HG03342 (cell line): ENCODE measurements at regions not wholly inside any gene's neighbourhood (a gene's known extent, or its start where the extent isn't known, plus 50 kb on each side); places are given as distances from the start of the nearest gene placed in this dataset.

Experiments
- ATAC-seq: cut with Tn5 transposase; IDR thresholded peaks from one replicate; pipeline ENCODE4 v1.9.1; 2021; ENCODE audit warnings: mild to moderate bottlenecking, moderate library complexity; ENCODE audit not compliant: unreplicated experiment

DNA sequence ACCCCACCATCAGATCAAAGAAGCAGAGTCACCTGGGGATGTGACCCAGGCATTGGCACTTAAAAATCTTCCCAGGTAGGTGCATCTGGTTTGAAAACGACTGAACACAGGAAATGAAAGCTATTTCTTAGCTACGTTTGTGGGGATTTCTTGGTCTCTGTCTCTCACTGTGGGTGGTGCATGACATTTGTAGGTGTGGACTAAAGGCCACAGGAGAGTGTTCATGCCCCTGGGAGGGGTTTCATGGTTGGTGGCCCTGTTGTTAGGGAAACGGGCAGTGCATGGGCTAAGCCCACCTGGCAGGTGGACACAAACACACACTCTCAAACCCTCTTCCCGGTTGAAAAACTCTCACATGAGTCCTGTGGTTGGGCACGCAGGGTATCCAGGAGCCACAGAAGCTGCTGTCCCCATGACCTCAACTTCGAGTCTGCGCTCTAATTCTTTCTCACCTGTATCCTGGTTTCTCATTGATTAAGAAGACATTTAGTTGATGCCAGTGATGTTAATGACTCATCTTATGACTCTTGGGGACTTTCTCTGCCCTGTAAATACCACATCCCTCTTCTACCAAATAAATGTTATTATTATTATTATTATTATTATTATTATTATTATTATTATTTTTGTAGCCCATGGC, 119.4 kb downstream of the MRPS6 start:
- ATAC-seq = no peak

DNA sequence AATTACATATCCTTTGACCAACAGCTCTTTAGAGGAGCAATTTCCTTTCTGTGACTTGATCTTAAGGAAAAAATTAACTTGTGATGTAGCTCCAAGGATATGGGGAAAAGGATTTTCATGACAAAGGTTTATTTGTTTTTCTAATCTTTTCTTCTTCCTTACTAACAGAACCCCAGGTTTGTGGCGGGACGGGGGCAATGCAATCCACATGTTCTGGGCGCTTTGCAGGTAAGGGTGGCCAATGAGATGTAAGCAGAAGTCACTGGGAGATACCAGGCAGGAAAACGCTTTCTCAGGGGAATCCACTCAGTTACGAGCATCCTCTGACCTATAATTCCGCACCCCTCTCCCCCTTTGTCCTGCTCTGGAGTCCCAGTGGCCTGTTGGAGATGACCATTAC, 122.0 kb downstream of the MRPS6 start:
- ATAC-seq = no peak

DNA sequence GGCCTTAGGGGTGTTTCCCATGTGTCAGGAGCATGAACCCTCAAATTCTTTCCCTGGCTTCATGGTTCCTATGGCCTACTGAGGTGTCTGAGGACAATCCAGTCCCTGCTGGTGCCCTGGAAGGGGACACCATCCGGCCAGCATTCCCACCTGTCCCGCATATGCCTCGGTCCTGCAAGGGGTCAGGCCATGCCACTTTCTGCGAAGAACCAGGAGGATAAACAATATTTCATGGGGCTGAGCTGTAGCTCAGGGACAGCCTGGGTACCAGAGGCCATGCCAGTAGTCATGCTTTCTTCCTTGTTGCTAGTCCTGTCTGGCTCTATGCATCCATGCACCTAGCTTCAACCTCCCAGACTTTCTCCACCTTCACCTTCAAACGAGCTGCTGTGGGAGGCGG, 123.6 kb downstream of the MRPS6 start:
- no peak for ATAC-seq

DNA sequence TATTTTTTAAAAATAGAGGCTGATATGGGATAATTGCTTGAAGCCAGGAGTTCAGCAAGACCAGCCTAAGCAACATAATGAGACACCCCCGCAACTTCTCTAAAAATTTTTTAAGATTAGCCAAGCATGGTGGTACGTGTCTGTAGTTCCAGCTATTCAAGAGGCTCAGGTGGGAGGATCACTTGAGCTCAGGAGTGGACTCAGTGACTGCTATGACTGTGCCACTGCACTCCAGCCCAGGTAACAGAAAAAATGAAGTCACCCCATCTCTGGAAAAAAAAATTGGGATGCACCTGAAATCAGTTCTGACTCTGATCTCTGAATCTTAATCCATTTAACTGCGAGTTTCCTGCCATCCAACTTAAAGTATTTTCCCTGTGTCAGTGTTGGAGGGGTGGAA, 124.2 kb downstream of the MRPS6 start:
- ATAC-seq = no peak

DNA sequence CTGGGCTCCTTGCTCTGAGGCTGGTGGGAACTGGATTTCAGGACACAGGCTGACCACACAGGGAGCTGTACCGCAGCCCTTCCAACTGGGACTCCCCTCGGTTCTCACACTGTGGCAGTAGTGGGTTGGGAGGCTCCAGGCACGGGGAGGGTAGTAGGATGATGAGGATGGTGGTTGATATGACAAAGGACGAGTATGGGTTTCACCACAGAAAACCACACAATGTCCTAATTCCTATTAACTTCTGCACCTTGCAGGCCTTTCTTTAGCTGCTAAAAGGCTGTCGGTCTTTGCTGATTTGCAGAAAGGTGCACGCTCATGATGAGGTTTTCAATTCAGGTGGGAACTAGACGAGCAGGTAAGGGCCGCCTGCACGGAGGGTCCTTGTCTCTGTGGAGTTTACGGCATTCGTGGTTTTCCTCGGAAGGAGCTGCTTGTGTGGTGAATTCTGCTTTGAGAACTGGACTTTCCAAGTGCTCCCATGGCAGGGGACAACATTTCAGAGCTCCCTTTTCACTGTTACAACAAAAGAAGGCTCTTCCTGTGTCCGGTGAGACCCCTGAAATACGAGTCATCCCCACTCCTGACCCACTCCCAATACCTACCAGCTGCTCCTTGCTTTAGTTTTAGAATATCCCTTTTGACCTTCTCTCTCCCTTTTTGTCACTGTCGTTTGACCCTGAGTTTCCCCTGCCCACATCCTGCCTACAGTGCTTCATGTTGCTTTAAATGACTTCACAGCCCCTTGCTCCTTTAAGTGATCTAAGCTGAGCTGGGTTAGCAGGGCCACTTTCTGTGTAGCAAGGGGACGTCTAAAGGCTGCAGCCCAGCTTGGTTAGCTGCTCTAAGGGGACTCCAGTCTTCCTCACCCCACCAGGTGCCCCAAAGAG, 125.1 kb downstream of the MRPS6 start:
- no peak for ATAC-seq

DNA sequence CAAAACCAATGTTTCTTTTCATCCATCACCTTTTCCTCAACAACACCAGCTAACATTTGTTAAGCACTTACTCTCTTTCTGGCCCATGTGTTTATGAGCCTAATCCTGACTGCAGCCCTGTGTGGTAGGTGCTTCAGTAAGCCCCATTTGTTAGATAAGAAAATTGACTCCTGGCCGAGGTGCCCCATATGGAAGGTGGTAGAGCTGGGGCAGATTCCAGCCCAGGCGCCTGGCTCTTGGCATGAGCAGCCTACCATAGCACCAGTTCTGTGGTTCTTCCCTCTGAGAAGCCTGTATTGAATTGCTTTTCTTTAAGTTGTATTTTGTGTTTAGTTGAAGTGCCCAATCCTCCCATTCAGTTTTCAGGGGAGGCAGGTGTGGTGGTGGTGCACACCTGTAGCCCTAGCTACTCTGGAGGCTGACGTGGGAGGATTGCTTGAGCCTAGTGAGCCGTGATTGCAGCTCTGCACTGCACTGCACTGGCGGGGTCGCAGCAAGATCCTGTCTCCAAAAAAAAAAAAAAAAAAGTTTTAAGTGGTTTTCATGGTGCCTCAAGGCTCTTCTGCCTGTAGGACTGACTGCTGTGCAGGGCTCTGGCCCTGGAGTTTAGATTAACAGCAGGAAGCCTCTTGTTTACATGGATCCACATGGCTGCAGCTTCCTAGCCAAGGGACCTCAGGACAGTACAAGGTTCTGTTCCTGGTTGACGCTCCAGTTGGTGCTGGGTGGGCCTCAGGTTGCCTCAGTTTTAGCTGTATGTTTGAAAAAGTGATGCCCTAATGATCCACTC, 125.9 kb downstream of the MRPS6 start:
- no peak for ATAC-seq

DNA sequence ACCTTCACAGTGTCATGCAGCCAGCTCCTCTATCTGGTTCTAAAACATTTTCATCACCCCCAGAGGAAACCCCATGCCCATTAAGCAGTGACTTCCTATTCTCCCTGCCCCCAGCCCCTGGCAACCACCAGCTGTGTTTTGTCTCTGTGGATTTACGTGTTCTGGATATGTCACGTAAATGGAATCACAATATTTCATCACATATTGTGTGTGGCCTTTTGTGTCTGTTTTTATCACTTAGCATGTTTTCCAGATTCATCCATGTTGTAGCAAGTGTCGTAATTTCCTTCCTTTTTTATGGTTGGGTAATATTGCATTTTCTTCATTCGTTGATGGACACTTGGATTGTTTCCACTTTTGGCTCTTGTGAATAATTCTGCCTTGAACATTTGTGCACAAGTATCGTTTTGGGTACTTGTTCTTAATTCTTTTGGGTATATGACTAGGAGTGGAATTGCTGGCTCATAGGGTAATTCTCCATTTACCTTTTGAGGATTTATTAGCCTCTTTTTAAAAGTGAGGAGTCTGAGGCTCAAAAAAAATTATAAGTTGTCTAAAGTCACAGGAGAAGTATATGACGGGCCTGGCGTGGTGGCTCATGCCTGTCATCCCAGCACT, 127.0 kb downstream of the MRPS6 start:
- no peak for ATAC-seq

DNA sequence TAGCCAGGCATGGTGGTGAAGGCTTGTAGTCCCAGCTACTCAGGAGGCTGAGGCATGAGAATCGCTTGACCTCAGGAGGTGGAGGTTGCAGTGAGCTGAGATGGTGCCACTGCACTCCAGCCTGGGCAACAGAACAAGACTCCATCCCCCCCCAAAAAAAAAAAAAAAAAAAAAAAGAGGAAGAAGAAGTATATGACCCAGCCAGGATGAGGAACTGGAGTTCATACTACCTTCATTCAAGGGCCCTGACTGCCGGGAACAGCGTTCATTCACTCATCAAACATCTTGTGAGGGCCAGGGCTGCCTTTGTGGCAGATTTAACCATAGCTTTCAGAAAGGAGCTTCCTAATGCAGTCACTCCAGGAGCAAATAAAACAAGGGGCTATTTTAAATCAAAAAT, 127.6 kb downstream of the MRPS6 start:
- ATAC-seq = no peak

DNA sequence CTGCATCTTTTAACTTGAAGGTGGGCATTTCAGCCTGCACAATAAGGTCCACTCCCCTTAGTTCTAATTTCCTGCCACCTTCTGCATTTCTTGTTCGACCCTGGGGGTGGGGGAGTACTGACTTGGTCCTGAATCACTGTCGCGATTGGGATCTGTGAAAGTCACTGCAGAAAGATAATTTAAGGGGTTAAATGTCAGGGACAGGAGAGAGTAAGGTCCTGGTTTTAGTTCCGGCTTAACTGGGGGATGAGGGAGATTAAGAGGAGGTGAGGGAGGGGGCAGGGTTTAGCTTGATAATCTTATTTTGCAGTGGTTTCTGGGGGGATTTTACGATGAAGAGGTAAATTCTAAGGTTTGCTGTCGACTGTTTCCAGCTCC, 128.1 kb downstream of the MRPS6 start:
- ATAC-seq = no peak

DNA sequence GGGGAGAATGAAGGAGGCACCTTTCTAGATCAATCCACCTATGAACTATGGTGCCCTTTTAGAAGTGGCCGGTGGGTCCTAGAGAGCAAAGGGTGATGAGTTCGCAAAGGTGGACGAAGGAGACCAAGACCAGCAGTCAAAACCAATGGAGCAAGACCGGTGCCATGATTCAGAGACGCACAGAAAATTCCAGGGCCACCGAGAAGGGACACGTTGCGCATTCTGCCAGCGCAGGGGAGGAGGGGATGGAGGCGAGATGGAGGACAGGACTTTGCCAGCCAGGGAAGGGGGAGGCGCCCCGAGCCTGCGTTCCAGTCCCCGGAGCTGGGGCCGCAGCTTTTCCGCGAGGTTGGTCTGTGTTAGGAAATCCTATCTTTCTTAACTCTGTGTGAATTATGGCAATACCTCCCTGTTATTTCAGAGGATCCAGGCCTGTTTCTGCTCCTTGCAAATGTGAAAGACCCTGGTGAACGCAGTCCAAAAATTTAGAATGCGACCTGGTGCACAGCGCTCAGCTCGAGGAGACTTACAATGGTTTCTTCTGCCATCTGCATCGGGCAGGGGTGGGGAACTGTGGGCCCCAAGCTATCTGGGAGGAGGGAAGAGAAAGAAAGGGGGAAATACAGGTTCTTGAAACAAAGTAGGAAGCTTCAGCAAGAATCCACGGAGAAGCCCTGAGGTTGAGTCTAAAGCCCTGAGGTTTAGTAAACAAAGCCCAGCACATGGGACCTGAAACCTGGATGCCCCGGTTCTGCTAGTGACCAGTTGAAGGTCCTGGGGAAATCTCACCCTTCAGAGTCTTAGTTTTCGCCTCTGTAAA, 129.4 kb downstream of the MRPS6 start:
- ATAC-seq = no peak

DNA sequence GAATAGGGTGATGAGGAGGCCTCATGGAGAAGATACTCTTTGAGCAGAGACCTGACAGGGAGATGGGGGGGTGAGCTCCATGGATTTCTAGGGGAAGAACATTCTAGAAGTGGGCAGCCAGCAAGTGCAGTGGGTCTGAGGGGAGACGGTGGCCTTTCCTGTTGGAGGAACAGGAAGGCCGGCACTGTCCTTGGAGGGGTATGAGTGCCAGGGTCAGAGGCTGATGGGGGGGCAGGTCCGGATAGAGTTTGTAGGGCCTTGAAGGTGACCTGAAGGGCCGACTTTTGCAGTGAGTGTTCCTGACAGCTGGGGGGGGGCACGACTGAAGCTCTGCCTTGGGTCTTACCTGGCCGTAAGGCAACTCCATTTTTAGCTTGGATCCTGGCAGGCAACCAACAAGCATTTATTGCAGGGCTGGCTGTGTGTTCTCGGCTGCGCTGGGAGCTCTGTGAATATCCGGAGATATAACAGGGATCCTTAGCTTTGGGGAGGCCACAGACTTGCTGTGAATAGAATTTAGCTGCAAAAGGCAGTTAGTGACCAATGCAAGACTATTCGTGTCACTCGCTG, 130.6 kb downstream of the MRPS6 start:
- no peak for ATAC-seq

DNA sequence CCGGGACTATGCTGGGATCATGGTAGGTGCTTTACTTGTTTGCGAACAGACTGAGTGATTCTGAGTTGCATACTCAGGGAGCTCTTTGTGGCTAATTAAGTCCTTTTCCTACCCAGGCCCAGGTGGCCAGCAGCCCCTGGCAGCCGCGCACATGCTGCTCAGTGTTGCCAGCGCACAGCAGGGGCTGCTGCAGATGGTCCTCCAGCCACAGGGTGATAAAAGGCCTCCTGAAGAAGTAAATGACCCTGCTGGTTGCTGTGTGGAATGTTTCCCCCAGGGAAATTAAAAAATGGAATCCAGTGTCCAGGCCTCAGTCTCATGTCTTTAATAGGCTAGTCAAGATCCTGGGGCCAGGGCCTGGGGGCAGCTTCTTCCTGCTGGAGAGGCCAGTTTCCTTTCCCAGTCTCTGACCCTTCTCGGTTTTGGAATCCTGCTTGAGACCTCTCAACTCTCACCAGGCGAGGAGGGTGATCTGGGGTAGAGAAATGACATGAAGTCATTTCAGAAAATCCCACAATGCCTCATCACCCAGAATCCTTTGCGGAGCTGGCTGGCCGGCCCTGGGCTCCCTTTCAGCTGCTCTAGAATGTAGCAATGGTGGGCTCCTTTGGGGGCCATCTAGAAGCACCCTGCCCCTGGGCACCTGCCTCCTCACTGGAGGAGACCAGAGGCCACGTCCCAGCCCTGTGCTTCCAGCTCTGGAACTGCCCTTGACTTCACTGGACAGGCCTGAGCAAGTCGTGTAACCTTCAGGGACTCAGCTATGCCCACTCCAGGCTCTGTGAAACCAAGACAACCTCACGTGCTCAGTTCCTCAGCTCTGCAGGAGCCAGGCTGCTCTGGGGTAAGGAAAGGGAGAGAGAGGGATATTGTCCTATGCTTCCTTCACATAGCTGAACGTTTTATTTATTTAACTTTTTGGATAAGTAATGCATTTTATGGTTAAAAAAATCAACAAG, 131.4 kb downstream of the MRPS6 start:
- ATAC-seq = no peak

DNA sequence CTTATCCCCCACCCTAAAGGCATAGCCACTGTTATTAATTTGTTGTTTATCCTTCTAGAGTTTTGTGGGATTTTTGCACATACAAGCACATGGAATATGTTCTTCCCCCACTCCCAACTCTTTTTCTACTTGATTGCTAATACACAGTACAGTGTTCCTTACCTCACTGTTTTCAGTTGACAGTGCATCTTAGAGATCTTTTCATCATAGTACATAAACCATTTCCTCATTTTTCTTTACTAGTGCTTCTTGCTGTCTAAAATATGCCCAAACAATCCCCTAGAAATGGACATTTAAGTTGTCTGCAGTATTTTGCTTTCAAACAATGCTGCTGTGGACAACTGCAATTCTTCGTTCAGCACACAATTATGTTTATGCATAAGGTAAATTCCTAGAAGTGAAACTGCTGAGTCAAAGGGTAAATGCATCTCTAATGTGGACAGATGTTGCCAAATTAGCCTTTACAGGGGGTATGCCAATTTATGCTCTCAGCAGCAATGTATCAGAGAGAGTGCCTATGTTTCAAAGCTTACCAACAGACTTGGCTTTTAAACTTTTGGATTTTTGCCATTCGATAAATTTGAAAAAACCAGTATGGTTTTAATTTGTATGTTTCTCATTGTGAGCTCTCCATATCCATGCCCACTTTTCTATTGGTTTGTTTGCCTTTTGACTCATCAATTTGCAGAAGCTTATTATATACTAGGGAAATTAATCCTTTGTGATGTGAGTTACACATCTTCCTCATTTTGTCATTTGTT, 132.6 kb downstream of the MRPS6 start:
- ATAC-seq = no peak

DNA sequence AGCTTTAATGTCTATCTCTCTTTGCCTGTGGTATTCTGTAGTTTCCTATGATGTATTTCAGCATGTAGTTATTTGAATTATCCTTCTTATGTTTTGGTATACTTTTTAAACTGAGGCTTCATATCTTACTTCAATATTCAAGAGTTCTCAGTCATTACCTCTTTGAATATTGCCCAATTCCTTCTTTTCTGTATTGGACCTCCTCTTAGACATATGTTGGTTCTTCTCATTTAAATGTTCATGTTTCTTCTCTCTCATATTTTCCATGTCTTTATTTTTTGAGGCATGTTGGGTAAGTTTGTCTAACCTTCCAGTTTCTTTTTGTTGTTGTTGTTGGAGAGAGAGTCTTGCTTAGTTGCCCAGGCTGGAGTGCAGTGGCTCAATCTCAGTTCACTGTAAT, 140.6 kb downstream of the MRPS6 start:
- no peak for ATAC-seq

DNA sequence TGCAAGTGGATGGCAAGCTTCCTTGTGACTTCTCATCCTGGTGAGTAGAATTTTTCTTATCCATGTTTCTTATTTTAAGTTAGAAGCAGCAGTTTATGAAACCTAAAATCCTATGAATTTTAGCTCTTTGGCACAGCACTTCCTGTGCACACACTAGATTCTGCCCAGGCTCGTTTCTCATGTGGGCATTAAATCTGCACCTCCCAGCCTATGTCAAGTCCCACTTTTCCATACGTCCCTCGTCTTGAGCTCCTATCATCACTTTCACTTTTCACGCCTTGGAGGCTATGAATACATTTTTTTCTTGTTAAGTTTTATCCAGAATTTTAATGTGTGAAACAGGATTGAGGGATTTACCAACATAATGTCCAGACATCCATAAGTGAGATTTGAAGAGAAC, 142.1 kb downstream of the MRPS6 start:
- ATAC-seq = no peak

DNA sequence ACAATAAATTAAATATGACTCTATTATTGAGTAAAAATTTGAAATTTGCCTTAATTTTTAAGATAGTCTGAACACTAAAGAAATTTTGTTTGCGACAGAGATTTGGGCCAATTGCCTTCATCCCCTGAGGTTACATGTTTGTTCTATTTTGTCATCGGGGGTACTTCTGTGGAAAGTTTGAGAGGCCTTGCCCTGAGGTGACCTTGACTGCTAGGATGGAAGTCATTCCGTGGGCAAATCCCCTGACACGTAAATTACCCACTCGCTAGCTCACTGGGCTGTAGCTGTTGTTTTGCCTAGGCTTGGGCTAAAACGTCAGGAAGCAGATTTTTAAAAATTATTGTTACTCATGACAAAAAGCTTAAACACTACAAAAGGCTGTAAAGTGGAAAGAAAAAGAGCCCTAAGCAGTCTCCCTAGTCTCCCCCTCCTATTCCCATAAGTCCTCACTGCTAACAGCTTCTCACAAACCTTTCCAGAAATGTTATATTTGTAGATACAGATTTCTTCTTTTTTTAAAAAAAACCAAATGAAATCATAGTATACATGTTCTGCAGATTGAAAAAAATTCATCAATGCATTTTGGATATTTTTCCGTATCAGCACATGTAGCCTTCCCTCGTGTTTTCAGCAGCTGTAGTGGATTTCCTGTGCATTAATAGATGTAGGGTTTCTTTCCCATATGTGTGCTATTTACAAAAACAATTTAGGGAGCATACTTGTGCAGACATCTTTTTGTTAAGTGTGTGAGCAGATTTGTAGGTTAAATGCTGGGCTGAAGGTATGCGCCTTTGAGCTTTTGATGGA, 142.7 kb downstream of the MRPS6 start:
- ATAC-seq = no peak

DNA sequence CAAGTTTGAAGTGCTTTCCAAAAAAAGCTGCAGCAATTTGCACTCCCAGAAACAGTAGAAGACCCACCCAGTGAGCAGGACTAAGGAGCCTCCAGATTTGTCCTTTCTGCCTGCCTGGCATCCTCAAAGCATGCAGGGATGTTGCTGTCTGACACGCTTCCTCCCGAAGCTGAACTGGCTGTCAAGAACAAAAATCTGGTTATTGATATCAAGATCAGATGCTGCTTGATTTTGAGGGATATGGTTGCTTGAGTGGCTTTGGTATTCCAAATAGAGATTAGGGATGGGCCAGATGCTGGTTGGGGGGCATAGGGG, 143.3 kb downstream of the MRPS6 start:
- ATAC-seq = no peak

DNA sequence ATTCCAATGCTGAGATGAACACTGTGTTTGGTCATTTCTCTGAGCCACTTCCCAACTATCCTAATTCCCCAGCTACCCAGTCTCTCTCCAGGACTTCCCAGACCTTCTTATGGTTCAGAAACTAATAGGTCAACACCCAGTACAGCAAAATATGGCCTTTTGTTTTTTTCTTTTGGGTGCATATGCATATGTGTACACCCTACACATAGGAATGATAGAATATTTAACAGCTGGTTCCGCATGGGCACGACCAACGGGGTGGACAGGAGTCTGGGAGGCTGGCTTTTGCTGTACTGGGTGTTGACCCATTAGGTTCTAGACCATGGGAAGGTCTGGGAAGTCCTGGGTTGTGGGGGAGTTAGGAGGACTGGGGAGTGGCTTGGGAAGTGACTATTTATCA, 143.9 kb downstream of the MRPS6 start:
- ATAC-seq = no peak
